ENCODE measurements at regions not wholly inside any gene's neighbourhood (a gene's known extent, or its start where the extent isn't known, plus 50 kb on each side); places are given as distances from the start of the nearest gene placed in this dataset.

- intact Hi-C loops (cut with micrococcal nuclease) = no loop called here
- Histone ChIP-seq H3K27me3 (ENCODE audit: low read depth) (no peaks in the 10 kb centered on the region), H3K27ac (replicated peaks) (no peak overlapping the region), H3K36me3 (no peaks in the 10 kb centered on the region), H3K4me1 (no peaks in the 10 kb centered on the region), H3K4me3 (no peak overlapping the region), H3K9me3 (replicated peaks) (no peaks in the 10 kb centered on the region)
- no peak for TF ChIP-seq CTCF (IDR thresholded peaks at IDR 0.05; ENCODE audit: borderline replicate concordance)
- no peak for DNase-seq
Measured at GRCh38 chr4:23038626-23039491, 346.1 kb downstream of the GBA3 start.

GRCh38 chr4:23036921-23037495, 344.3 kb downstream of the GBA3 start:
- Histone ChIP-seq H3K4me1 (no peaks in the 10 kb centered on the region), H3K27ac (replicated peaks) (no peak overlapping the region), H3K36me3 (no peaks in the 10 kb centered on the region), H3K27me3 (ENCODE audit: low read depth) (no peaks in the 10 kb centered on the region), H3K4me3 (no peak overlapping the region), H3K9me3 (replicated peaks) (no peaks in the 10 kb centered on the region)
- intact Hi-C loops (cut with micrococcal nuclease) = no loop called here
- no peak for DNase-seq
- no peak for TF ChIP-seq CTCF (IDR thresholded peaks at IDR 0.05; ENCODE audit: borderline replicate concordance)

- Histone ChIP-seq H3K4me1 (no peaks in the 10 kb centered on the region), H3K27ac (replicated peaks) (no peak overlapping the region), H3K4me3 (no peak overlapping the region), H3K9me3 (replicated peaks) (no peaks in the 10 kb centered on the region), H3K36me3 (no peaks in the 10 kb centered on the region), H3K27me3 (ENCODE audit: low read depth) (no peaks in the 10 kb centered on the region)
- no peak for TF ChIP-seq CTCF (IDR thresholded peaks at IDR 0.05; ENCODE audit: borderline replicate concordance)
- DNase-seq = no peak
- intact Hi-C loops (cut with micrococcal nuclease) = no loop called here
Measured at GRCh38 chr4:23036503-23036902, 343.8 kb downstream of the GBA3 start.

DNA sequence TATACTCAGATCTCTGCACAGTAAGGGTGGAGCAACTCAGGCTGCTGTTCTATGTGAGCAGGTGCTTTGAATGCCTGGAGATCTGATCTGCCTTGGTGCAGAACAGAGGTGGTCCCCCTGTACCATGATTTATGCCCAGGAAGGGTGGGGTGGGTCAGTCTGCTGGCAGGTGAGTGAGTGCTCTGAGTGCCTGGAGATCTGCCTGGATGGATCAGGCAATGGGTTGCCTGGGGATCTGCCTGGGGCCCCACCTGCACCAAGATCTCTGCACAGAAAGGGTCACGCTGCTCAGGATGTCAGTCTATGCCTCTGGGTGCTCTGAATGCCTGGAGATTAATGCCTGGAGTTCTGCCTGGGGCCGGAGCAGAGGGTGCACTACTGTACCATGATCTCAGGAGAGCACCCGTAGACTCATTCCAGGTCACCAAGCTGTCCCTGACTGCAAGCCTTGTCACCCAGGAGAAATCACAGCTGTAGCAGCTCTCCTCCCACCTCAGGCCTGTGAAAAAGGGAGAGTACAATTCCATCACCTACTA, 342.9 kb downstream of the GBA3 start:
- Histone ChIP-seq H3K4me3 (no peak overlapping the region), H3K27me3 (ENCODE audit: low read depth) (no peaks in the 10 kb centered on the region), H3K4me1 (no peaks in the 10 kb centered on the region), H3K27ac (replicated peaks) (no peak overlapping the region), H3K9me3 (replicated peaks) (no peaks in the 10 kb centered on the region), H3K36me3 (no peaks in the 10 kb centered on the region)
- no peak for DNase-seq
- no peak for TF ChIP-seq CTCF (IDR thresholded peaks at IDR 0.05; ENCODE audit: borderline replicate concordance)
- intact Hi-C loops (cut with micrococcal nuclease) = no loop called here

- H3K27ac ChIP-seq (replicated peaks) = no peak overlapping the region
- no peak for DNase-seq
- no peaks in the 10 kb centered on the region for H3K9me3 ChIP-seq (replicated peaks)
- H3K4me1 ChIP-seq = no peaks in the 10 kb centered on the region
- no peaks in the 10 kb centered on the region for H3K27me3 ChIP-seq (ENCODE audit: low read depth)
- no peak overlapping the region for H3K4me3 ChIP-seq
- no peaks in the 10 kb centered on the region for H3K36me3 ChIP-seq
- intact Hi-C loops (cut with micrococcal nuclease) = no loop called here
- no peak for TF ChIP-seq CTCF (IDR thresholded peaks at IDR 0.05; ENCODE audit: borderline replicate concordance)
Measured at GRCh38 chr4:23034731-23035130, 342.0 kb downstream of the GBA3 start.
